NCI-H345 (cell line): ENCODE measurements at regions not wholly inside any gene's neighbourhood (a gene's known extent, or its start where the extent isn't known, plus 50 kb on each side); places are given as distances from the start of the nearest gene placed in this dataset.
A peak's percentile ranks its signal among the peaks of the same experiment; 100 is the strongest.

ENCODE experiments used
- DNase-seq: peaks from one replicate; lab custom pipeline; 2025; lab: John Stamatoyannopoulos, UW

DNA sequence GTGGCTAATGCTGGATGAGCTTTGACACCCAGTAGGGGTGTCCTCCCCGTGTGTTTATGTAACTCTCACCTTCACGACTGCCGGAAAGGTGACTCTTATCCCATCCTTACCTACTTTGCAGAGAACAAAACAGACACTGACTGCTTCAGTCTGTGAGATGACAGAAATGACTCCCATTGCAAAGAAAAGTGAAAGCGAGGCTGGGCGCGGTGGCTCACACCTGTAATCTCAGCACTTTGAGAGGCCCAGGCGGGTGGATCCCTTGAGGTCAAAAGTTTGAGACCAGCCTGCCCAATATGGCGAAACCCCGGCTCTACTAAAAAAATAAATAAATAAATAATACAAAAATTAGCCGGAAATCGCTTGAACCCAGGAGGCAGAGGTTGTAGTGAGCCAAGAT is 106.4 kb upstream of the ANO1 start:
- no peak for DNase-seq

- DNase-seq: peak; percentile 18
These were observed 105.7 kb upstream of the ANO1 start for GRCh38 chr11:69972351-69972802.

DNA sequence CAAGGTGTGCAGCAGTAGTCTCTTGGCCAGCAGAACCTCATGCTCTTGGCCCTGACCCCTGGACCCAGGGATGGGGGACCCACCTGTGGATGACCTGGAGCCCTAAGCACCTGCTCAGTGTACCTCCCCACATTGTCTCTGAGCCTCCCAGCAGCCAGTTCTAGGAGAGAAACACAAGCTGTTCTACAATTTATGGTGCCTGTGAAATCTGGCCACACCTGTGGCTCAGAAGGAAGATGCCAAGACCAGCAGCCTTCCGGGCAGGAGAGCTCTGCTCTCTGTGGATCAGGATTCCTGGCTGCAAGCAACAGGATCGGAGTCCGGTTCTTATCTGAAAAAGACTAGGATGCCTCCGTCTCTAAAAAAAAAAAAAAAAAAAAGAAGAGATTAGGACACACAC is 103.6 kb upstream of the ANO1 start:
- DNase-seq: no peak

GRCh38 chr11:69975822-69976221 is 102.3 kb upstream of the ANO1 start:
- DNase-seq: no peak

DNA sequence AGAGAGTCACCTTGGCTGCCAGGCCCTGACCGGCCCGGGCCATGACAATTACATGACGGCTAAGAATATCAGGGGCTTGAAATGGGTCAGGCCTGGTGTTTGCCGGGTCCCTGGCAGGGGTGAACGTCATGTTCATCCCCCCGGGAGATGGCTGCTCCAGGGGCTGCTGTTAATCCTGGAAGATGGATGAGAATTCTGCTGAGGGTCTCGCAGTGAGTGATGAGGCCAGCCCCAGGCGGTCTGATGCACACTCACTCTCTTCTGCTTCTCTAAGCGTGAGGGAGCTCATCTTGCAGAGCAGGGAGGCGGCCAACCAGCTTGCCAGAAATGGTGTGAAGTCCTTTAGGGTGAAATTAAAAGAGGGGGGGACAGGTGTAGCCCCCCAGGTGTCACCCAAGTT is 101.3 kb upstream of the ANO1 start:
- no peak for DNase-seq

- no peak for DNase-seq
These were observed 100.2 kb upstream of the ANO1 start for GRCh38 chr11:69977951-69978350.

GRCh38 chr11:69978841-69979614 is 99.1 kb upstream of the ANO1 start:
- DNase-seq: no peak

DNA sequence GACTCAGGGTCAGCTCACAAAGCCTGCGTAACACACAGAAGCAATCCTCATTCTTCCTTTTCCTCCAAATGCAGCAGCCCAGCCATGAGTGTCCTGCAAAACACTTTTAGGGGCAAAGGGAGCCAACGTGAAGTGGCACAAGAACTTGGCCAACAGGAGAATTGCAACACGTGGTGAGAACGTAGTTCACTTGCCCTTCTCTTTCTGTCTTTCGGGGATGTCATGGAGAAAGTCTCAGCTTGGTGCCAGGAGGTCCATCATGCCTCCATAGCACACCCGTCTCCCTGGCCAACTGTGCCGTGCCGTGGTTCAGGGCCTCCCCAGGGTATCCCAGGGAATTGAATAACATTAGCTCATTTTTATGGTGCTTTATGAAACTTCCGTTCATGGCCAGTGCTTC is 98.5 kb upstream of the ANO1 start:
- no peak for DNase-seq

- DNase-seq: no peak
These were observed 96.9 kb upstream of the ANO1 start for GRCh38 chr11:69981119-69981784.

DNA sequence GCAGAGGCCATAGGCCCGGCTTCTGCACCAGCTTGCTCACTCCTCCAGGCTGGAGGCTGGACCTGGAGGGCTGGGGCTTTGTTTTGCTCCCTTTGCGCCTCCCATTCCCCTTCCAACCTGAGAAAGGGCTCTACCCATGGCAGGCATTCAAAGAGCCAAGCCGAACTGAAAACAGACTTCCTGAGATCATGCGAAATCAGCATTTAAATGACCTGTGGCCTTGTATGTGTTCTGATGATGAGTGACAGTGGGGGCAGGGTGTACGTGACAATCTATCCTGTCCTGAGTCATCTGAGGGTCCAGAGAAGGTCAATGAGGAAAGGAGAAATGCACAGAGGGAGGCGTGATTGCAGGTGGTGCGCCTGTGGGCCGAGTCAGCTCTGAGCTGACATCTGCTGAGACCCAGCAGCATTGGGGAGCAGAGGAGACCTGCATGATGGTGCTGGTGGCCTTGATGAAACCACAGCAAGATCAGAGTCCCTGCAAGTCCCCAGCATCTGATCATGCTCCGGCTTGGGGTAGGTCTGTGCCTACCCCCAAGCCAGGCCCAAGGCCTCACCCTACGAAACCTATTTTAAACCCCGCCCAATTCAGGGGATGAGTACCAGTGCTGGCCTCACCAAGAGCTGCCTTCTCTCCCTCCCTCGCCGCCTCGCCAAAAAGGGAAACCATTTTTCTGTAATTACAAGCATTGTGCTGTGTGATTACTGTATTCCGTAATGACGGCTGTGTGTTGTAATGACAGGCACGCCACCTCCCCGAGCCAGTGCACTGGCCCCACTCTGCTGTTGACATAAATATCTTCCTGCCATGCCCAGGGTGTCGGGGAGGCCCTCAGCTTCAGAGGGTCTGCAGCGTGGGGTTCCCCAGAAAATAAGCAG is 95.2 kb upstream of the ANO1 start:
- DNase-seq: no peak

DNA sequence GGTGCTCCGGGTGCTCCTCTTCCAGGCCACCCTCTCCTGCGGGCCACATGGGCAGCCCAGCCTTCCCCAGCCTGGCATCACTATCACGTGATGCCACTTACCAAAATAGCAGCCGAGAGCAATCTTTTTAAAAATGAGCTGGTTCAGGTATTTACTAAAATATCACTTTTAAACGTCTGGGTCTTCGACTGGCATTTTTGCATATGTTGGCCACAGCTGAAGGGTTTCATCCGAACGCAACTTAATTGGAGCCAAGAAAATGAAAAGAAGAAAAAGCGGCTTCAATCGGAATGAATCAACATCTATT is 94.6 kb upstream of the ANO1 start:
- DNase-seq: no peak

DNA sequence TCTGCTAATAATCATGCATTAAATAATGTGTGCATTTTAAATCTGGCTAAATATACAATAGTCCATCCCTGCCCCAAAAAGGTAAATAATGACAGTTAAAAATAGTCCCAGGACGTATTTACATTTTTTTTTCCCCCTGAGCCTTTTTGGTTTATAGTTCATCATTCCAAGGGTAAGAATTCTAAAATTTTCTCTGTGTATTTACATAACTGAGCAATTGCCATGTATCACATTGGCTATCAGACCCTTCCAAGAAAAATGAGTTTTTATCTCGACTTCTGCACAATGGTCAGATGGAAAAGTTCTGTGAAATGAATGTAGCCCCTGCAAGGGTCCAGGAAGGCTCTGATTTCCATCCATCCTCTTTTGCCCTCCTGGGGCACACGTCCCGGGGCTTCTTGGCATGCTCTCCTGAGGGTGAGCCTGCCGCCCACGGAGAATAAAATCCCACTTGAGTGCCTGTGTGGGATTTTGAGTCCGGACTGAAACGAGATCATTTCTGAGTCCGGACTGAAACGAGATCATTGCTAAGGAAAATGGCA is 94.1 kb upstream of the ANO1 start:
- DNase-seq: no peak

- DNase-seq: no peak
These were observed 93.5 kb upstream of the ANO1 start for GRCh38 chr11:69984457-69985261.

DNA sequence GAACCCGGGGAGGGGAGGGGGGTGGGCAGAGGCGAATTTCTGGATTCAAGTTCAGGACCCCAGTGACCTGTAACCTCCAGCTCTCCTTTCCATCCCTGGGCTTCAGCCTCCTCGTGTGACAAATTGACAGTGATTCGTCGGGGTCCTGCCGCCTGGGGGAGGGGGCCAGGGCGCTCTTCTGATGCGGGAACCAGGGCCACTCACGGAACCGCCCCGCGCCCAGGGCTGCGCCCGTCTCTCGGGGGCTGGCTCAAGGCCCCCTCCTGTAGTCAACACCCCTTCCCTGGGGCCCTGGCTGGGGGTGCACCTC is 92.8 kb upstream of the ANO1 start:
- DNase-seq: no peak

DNA sequence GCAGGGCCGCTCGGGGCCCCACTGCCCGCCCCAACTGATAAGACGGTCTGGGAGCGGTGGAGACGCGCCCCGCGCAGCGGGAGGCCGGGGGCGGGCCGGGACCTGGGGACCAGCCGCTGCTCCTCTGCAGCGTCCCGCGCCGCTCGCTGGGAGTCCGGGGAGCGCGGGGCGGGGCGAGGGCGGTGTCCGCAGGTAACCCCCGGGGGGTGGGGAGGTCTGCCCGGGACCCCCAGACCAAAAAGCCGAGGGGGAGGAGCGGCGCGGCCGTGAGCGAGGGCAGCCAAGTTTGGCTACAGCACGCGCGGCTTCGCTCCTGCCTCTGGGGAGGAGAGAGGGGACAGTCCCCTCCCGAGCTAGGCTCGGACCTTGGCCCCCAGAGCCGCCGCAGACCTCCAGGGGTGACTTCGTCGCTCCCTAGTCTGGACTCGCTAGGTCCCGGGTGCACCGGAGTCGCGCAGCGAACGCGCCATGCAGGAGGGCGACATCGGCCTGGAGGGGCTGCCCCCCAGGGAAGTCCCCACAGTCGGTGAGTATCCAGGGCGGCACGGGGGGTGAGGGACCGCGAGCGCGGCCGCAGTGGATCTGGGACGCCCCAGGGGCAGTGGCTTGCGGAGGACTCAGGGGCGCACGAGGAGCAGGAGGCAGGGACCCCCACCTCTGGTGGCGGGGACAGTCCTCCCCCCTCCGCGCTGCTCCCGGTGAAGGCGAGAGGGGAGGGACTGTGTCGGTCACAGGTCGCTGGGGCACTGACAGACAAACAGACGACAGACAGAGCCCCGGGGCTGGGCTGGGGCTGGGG is 92.3 kb upstream of the ANO1 start:
- no peak for DNase-seq

DNA sequence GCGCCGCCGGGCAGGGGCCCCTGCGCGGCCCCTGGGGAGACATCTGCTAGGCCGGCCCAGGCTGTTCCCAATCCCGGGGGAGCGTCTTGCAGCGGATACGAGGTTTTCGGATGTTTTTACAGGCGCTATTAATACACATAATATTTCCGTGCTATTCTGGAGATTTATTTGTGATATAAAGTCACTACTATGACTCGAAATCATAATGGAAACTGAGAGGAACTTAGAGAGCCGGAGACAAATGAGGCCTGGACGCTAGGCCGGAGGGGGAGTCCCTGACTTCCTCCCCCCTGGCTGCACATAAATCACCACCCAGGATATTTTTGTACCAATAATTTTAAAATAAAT is 91.7 kb upstream of the ANO1 start:
- no peak for DNase-seq

DNA sequence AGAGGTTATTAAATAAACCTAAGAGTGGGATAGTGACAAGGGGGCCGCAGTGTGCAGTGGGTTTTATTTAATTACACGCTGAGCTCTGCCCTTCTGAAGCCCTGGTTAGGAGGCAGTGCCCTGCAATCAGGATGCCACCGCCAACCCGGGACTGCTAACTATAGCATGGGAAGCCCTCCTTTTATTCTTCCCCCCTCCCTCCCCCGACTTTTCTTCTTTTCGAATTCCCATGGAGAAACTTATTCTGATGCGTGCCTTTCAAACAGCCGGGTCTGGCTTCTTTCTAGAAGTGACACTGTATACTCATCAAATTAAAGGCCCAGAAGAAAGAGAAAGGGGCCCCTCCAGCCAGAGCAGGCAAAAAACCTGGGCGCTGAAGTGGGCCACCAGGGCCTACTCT is 91.3 kb upstream of the ANO1 start:
- no peak for DNase-seq

- DNase-seq: no peak
These were observed 86.1 kb upstream of the ANO1 start for GRCh38 chr11:69992026-69992425.

DNA sequence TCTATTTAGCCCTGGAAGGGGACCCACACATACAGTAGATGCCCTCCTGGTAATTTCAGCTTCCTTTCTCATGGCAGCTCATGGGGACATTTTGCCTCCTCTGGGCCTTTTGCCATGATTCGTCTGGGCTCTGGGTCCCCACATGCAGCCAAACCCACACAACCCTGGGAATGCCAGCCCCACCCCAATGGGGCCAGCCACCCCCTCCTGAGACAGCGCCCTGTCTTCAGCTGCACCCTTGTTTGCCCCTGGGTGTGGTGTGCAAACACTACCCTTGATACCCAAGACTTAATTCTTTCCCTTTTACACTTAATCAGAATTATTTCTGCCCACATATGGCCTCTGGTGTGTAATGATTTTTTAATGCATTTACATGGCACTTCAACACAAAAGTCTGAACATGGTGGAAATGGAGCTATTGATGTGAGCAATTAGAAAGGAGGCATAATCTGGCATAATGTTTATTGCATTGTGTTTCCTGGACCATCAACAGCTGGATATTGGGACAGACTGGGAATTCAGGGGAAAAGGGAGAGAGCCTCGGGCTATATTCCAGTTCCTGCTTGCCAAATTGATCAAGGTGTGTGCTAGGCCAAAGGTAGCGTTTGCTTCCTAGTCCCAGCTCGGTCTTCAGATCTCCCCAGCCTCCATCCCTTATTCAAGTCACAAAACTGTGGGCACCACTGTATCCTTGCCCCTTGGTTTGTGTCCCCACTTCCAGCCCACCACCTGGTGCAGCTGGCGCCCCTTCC is 85.0 kb upstream of the ANO1 start:
- DNase-seq: no peak

- no peak for DNase-seq
These were observed 83.3 kb upstream of the ANO1 start for GRCh38 chr11:69994810-69995209.

DNA sequence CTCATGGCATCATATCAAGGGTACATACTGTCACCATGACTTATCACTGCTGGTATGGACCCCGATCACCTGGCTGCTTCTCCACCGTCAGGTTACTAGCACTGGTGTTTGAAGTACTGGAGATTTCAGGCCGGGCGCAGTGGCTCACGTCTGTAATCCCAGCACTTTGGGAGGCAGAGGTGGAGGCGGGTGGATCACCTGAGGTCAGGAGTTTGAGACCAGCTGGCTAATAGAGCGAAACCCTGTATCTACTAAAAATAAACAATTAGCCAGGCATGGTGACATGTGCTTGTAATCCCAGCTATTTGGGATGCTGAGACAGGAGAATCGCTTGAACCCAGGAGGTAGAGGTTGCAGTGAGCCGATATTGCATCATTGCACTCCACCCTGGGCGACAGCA is 82.4 kb upstream of the ANO1 start:
- no peak for DNase-seq
